GM18520 (cell line): ENCODE measurements at regions not wholly inside any gene's neighbourhood (a gene's known extent, or its start where the extent isn't known, plus 50 kb on each side); places are given as distances from the start of the nearest gene placed in this dataset.
"Not testable (repeated sequence)": the region's sequence is repeated elsewhere in the genome, so short reads cannot be mapped to it uniquely, and the experiment has no call there.

Experiments used
- ATAC-seq: cut with Tn5 transposase; IDR thresholded peaks from one replicate; pipeline ENCODE4 v1.9.1; 2021; ENCODE audit not compliant: unreplicated experiment

DNA sequence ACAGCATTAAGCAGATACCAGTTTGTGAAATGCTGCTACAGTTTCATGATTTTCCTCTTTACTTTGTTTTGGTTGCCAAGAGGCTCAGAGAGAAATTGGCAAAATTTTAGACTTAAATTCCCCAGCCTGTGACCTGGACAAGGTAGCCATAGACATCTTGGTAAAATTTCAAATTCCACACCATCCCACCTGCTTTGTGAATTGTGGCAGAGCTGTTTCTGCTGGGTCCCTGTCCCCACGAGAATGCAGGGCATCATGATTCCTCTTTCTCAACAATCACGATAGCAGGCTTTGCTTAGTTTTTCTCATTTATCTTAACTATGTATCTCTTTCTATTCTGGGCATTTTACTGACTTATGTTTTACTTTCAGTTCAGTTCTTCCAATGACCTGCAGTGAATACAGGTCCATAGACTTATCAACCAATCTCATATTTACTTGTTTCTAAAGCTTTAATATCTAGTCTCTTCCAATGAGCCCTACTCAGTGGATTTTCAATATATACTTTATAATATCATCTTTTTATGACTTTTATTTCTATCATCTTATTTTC, 351.6 kb downstream of the SOCS6 start:
- no peak for ATAC-seq

DNA sequence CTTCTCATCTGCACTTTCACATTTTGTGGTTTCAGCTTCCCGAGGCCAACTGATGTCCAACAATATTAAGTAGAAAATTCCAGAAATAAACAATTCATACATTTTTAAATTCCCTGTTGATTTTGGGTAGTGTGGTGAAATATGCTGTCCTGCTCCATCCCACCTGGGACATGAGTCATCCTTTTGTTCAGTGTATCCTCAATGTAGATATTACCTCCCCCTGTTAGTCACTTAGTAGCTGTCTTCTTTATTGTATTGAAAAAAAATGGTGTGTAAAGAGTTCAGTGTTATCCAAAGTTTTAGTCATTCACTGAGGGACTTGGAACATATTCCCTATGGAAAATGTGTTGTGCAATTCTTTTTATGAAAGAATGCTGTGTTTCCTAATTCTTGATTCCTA, 348.1 kb downstream of the SOCS6 start:
- ATAC-seq, result no peak

DNA sequence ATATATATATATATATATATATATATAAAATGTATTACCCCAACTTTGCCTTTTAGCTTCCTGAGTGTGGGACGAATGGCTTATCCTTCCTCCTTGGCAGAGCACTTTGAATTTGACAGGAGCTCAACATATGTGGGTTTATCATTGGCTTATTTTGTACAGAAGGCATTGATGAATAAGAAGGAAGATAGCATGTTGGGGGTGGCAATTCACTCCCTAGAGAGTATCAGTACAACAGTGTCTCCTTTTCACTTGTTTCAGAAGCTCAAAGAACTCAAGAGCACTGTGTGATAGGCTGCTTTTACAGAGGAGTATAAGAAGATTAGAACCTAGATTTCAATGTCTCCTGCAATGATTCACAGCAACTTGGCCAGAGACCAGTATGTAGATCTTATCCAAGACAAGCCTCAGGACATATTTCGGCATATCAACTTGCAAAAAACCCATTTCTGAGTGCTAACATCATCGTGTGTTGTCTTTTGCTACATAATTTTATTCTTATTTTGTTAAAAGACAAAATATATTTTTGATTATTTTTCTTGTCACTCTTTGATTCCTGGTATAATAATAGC, 345.8 kb downstream of the SOCS6 start:
- no peak for ATAC-seq

GRCh38 chr18:70627182-70627802, 338.4 kb downstream of the SOCS6 start:
- no peak for ATAC-seq

DNA sequence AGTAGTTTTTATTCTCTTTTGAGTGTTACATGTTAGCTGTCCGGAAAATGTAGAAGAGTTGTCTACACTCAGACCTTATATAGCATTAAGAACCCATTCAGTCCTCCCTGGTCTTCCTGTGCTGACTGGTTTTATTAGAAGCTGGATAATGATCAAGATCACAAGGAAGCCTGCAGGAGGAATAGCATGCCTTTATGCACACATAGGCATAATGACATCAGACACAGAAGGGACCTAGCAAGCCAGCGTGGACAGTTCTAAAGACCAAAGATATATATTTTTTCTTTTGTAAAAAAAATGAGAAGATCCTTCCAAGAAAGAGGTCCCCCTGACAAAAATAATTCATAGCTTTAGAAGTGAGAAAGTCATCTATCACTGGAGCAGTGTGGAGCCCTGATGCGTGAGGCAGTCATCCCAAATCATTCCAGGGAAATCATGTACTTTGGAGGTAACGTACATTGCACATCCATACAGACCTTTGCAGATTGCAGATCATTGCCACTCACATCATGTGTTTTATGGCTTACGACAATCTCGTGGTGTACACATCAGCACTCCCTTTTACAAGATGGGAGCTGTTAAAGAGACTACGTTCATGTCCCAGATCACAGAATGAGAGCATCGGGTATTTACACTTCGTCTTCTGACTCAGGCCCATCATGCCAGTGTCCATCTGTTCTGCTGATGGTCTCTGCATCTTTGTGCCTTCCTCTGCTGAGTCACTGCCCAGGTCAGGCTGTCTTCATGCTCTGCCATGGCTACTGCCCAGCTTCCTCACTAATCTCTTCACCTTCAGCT, 334.0 kb downstream of the SOCS6 start:
- no peak for ATAC-seq

DNA sequence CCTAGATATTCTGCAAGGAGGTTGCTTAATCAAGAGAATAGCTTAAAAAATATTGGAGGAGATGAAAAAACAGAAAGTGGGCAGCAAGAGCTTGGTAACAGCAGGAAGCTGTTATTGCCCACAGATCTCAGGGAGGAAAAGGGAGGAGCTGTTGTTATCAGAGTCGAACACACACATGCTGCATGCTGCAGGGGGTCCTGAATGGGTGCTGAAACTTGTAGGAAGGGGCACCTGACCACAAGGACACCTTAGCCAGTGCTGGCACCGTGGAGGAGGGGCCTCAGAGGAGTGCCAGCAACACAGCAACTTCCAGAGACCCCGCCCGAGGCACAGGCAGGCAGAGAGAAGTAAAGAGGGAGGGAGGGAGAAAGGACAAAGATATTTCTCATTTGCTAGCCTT, 332.9 kb downstream of the SOCS6 start:
- ATAC-seq, result no peak

DNA sequence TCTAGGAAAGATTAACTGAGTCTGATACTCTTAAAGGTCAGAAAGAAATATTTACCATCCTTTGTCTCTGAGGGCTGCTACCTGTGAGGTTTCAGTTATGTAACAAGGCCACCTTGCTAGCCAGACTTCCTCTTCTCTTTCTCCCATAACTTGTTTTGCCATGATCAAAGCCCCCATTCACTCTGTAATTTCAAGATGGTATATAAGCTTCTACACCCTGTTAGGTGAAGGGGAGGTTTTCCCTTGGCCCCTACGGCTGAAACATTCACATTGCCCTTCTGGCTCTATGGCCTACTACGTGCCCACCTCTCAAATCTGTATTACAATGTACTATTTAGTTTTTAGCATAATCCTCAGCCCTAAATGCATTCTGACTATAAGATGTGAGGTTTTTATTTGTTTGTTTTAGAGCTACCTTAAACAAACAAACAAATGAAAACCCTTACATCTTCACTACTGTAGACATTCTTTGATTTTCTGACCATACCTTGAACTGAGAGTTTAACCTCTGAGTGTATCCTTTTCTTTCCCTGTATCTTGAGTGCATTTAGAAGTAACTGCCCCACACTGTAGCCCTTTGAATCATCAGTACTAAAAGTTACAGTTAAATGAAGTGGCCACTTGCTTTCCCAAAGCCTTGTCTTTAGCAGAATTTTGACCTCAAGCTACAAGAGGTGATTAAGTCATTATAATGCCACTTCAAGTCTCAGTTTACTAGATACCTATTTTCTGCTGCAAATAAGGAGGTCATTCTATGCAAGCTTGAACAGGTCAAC, 332.2 kb downstream of the SOCS6 start:
- ATAC-seq, result no peak

- no peak for ATAC-seq
Measured at GRCh38 chr18:70617020-70617763, 328.3 kb downstream of the SOCS6 start.

DNA sequence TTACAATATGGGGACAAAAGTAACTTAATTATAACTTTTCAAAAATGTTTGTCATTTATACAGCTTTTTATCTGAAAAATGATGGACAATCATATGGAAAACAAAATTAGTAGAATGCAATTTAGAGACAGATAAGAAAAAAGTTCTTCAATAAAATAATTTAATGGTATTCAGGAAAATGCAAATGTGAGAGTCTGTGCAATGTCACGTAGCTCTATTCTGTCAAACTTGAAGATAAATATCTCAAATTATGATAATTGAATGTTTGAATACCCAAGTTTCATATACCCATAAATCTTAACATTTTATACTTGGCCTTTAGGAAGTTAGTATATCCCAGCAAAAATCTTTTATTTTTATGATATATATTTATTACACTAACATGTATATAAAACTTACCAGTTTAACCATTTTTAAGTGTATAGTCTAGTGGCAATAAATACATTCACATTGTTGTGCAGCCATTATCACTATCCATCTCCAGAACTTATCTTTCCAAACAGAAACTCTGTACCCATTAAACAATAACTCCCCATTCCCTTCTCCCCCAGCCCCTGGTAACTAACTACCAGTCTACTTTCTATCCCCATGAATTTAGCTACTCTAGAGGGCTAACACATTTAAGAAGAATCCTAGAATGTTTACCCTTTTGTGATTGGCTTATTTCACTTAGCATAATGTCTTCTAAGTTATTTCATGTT, 311.5 kb downstream of the SOCS6 start:
- ATAC-seq, result no peak

- no peak for ATAC-seq
Measured at GRCh38 chr18:70598406-70598805, 309.6 kb downstream of the SOCS6 start.

- ATAC-seq, result no peak
Measured at GRCh38 chr18:70582981-70583380, 294.1 kb downstream of the SOCS6 start.

- ATAC-seq, result no peak
Measured at GRCh38 chr18:70578480-70578879, 289.6 kb downstream of the SOCS6 start.

DNA sequence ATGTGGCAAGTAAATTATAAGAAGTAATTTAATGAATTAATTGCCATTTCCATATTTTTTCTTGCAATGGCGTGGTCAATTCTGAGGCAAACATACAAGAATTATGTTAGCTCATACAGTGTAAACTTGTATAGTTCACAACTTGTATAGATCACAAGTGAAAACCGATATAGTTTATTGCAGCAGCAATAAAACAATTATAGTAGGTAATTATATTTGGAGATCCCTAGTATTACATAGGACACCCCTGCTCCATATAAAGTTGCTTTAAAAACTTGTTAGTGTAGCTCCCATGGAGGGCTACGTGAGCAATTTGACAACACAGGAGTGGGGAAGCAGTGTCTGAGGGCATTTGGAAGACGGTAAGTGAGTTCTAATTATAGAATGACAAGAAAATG, 288.2 kb downstream of the SOCS6 start:
- ATAC-seq, result no peak

- ATAC-seq, result no peak
Measured at GRCh38 chr18:70576276-70577022, 287.6 kb downstream of the SOCS6 start.

GRCh38 chr18:70574951-70575350, 286.1 kb downstream of the SOCS6 start:
- not testable (repeated sequence) for ATAC-seq

DNA sequence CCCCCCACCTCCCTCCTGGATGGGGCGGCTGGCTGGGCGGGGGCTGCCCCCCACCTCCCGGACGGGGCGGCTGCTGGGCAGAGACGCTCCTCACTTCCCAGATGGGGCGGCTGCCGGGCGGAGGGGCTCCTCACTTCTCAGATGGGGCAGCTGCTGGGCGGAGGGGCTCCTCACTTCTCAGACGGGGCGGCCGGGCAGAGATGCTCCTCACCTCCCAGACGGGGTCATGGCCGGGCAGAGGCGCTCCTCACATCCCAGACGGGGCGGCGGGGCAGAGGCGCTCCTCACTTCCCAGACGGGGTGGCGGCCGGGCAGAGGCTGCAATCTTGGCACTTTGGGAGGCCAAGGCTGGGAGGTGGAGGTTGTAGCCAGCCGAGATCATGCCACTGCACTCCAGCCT, 280.8 kb downstream of the SOCS6 start:
- ATAC-seq, result not testable (repeated sequence)

DNA sequence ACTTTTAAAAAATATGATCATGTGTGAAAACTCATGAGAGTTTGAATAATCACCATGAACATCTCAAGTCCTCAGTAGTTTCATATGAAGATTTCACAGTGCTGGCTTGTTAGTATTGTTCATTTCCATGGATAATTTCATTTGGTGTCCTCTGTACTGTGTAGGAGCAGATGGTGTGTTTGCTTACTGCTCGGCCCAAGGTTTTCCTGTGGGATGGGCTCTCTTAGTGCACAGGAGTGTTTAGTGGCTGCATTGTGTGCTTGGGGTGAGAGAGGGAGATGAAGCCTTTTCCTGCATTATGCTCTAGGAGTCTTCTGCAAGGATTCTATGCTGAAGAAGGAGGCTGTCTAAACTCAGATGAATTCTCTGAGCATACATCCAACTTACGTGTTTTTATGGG, 270.6 kb downstream of the SOCS6 start:
- no peak for ATAC-seq

GRCh38 chr18:70558371-70558770, 269.5 kb downstream of the SOCS6 start:
- ATAC-seq, result no peak

DNA sequence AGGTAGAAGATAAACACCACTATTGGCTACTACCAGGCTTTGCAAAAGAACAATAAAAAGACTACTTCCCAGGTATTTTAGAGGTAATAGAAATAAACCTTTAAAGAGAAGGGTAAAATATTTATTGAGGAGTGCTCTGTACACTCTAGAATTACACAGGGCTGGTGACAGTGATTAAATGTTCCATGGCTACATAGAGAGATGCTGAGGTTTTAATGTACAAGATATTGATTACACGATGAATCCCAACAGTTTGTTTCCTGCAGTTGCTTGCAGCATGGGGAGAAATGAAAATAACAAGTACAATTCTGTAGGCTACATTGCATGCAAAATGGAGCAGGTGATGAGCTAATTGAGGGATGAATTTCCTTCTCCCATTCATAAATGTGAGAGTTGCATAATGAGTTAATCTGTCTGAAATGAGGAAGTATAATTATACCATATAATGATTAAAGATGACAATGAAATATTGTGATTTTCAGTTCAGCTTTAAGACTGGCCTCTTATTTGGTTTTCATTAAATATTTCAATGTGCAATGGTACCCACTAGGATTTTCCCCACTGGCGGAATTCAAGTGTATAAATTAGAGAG, 266.1 kb downstream of the SOCS6 start:
- no peak for ATAC-seq
